DMS79 (cell line): ENCODE measurements at regions not wholly inside any gene's neighbourhood (a gene's known extent, or its start where the extent isn't known, plus 50 kb on each side); places are given as distances from the start of the nearest gene placed in this dataset.
A peak's percentile ranks its signal among the peaks of the same experiment; 100 is the strongest.
"Not testable (repeated sequence)": the region's sequence is repeated elsewhere in the genome, so short reads cannot be mapped to it uniquely, and the experiment has no call there.

Experiments
- DNase-seq: peaks from one replicate; lab custom pipeline; 2025; lab: John Stamatoyannopoulos, UW

GRCh38 chr6:167735084-167735950 lies 91.4 kb upstream of the AFDN start:
- DNase-seq: no peak

GRCh38 chr6:167735951-167736288 lies 90.8 kb upstream of the AFDN start:
- DNase-seq: no peak

- DNase-seq: no peak
Measured at GRCh38 chr6:167736486-167737204, 90.1 kb upstream of the AFDN start.

GRCh38 chr6:167737205-167737830 lies 89.4 kb upstream of the AFDN start:
- no peak for DNase-seq

- DNase-seq: no peak
Measured at GRCh38 chr6:167738386-167738785, 88.3 kb upstream of the AFDN start.

- no peak for DNase-seq
Measured at GRCh38 chr6:167739721-167740475, 86.8 kb upstream of the AFDN start.

- DNase-seq: no peak
Measured at GRCh38 chr6:167742719-167743303, 83.9 kb upstream of the AFDN start.

GRCh38 chr6:167744681-167745669 lies 81.7 kb upstream of the AFDN start:
- DNase-seq: no peak

- DNase-seq: no peak
Measured at GRCh38 chr6:167745670-167746389, 80.9 kb upstream of the AFDN start.

GRCh38 chr6:167746390-167746907 lies 80.3 kb upstream of the AFDN start:
- no peak for DNase-seq

- DNase-seq: no peak
Measured at GRCh38 chr6:167746975-167747374, 79.7 kb upstream of the AFDN start.

- DNase-seq: no peak
Measured at GRCh38 chr6:167747645-167748044, 79.1 kb upstream of the AFDN start.

GRCh38 chr6:167748046-167748445 lies 78.7 kb upstream of the AFDN start:
- no peak for DNase-seq

- no peak for DNase-seq
Measured at GRCh38 chr6:167748458-167749379, 78.0 kb upstream of the AFDN start.

GRCh38 chr6:167750956-167751358 lies 75.8 kb upstream of the AFDN start:
- peak; percentile 9 for DNase-seq

- DNase-seq: no peak
Measured at GRCh38 chr6:167751579-167752115, 75.1 kb upstream of the AFDN start.

GRCh38 chr6:167753281-167753680 lies 73.4 kb upstream of the AFDN start:
- DNase-seq: not testable (repeated sequence)

- DNase-seq: no peak
Measured at GRCh38 chr6:167754691-167755090, 72.0 kb upstream of the AFDN start.
